HuH-7 (cell line): ENCODE measurements at regions not wholly inside any gene's neighbourhood (a gene's known extent, or its start where the extent isn't known, plus 50 kb on each side); places are given as distances from the start of the nearest gene placed in this dataset.

Experiments
- DNase-seq: peaks from one replicate; pipeline ENCODE4 v3.0.0; 2011; ENCODE audit warnings: low spot score

GRCh38 chr4:24287096-24287495 is 297.3 kb downstream of the DHX15 start:
- no peak for DNase-seq

- no peak for DNase-seq
These were observed 298.6 kb downstream of the DHX15 start for GRCh38 chr4:24285759-24286158.

GRCh38 chr4:24282446-24282845 is 301.9 kb downstream of the DHX15 start:
- DNase-seq = no peak

- no peak for DNase-seq
These were observed 304.4 kb downstream of the DHX15 start for GRCh38 chr4:24279911-24280375.

GRCh38 chr4:24279469-24279868 is 304.9 kb downstream of the DHX15 start:
- no peak for DNase-seq

- no peak for DNase-seq
These were observed 305.7 kb downstream of the DHX15 start for GRCh38 chr4:24278693-24279092.

- no peak for DNase-seq
These were observed 309.9 kb downstream of the DHX15 start for GRCh38 chr4:24274381-24274941.

- no peak for DNase-seq
These were observed 311.2 kb downstream of the DHX15 start for GRCh38 chr4:24273136-24273535.

- no peak for DNase-seq
These were observed 317.2 kb downstream of the DHX15 start for GRCh38 chr4:24266951-24267722.

- DNase-seq = no peak
These were observed 318.4 kb downstream of the DHX15 start for GRCh38 chr4:24265989-24266388.

- no peak for DNase-seq
These were observed 321.7 kb downstream of the DHX15 start for GRCh38 chr4:24262616-24263015.

GRCh38 chr4:24262084-24262483 is 322.3 kb downstream of the DHX15 start:
- no peak for DNase-seq

- no peak for DNase-seq
These were observed 323.3 kb downstream of the DHX15 start for GRCh38 chr4:24260923-24261564.

- no peak for DNase-seq
These were observed 324.1 kb downstream of the DHX15 start for GRCh38 chr4:24260133-24260715.

- DNase-seq = no peak
These were observed 327.8 kb downstream of the DHX15 start for GRCh38 chr4:24256547-24256946.

GRCh38 chr4:24256066-24256465 is 328.3 kb downstream of the DHX15 start:
- no peak for DNase-seq

GRCh38 chr4:24252121-24252520 is 332.2 kb downstream of the DHX15 start:
- no peak for DNase-seq

- DNase-seq = no peak
These were observed 332.8 kb downstream of the DHX15 start for GRCh38 chr4:24251589-24251988.

GRCh38 chr4:24249972-24250371 is 334.4 kb downstream of the DHX15 start:
- no peak for DNase-seq

GRCh38 chr4:24248674-24249630 is 335.4 kb downstream of the DHX15 start:
- no peak for DNase-seq

- DNase-seq = no peak
These were observed 338.9 kb downstream of the DHX15 start for GRCh38 chr4:24245491-24245820.
